ENCODE measurements at regions not wholly inside any gene's neighbourhood (a gene's known extent, or its start where the extent isn't known, plus 50 kb on each side); places are given as distances from the start of the nearest gene placed in this dataset.

GRCh38 chr12:60616400-60616799, 1020.6 kb downstream of the SLC16A7 start:
- no peak for TF ChIP-seq CTCF (conservative IDR thresholded peaks at IDR 0.05; ENCODE audit: low read length)
- no peak overlapping the region for H3K4me3 ChIP-seq (ENCODE audit: low read length)
- no peak for DNase-seq (ENCODE audit: low read depth)

GRCh38 chr12:60630796-60631195, 1035.0 kb downstream of the SLC16A7 start:
- TF ChIP-seq CTCF (conservative IDR thresholded peaks at IDR 0.05; ENCODE audit: low read length): no peak

GRCh38 chr12:60644076-60644475, 1048.2 kb downstream of the SLC16A7 start:
- TF ChIP-seq CTCF (conservative IDR thresholded peaks at IDR 0.05; ENCODE audit: low read length): no peak
- no peak overlapping the region for H3K4me3 ChIP-seq (ENCODE audit: low read length)
- DNase-seq (ENCODE audit: low read depth): no peak

More at GRCh38 chr12:60630796-60631195, 1035.0 kb downstream of the SLC16A7 start:
- H3K4me3 ChIP-seq (ENCODE audit: low read length): no peak overlapping the region
- no peak for DNase-seq (ENCODE audit: low read depth)

GRCh38 chr12:60666895-60667294, 1071.1 kb downstream of the SLC16A7 start:
- no peak for TF ChIP-seq CTCF (conservative IDR thresholded peaks at IDR 0.05; ENCODE audit: low read length)
- no peak overlapping the region for H3K4me3 ChIP-seq (ENCODE audit: low read length)

GRCh38 chr12:60672949-60673348, 1077.1 kb downstream of the SLC16A7 start:
- no peak overlapping the region for H3K4me3 ChIP-seq (ENCODE audit: low read length)
- DNase-seq (ENCODE audit: low read depth): no peak
- TF ChIP-seq CTCF (conservative IDR thresholded peaks at IDR 0.05; ENCODE audit: low read length): no peak

More at GRCh38 chr12:60666895-60667294, 1071.1 kb downstream of the SLC16A7 start:
- no peak for DNase-seq (ENCODE audit: low read depth)

GRCh38 chr12:60684988-60685655, 1089.3 kb downstream of the SLC16A7 start:
- DNase-seq (ENCODE audit: low read depth): no peak
- H3K4me3 ChIP-seq (ENCODE audit: low read length): no peak overlapping the region
- no peak for TF ChIP-seq CTCF (conservative IDR thresholded peaks at IDR 0.05; ENCODE audit: low read length)

- H3K4me3 ChIP-seq (ENCODE audit: low read length): no peak overlapping the region
- no peak for TF ChIP-seq CTCF (conservative IDR thresholded peaks at IDR 0.05; ENCODE audit: low read length)
- no peak for DNase-seq (ENCODE audit: low read depth)
Measured at GRCh38 chr12:60689137-60689536, 1093.3 kb downstream of the SLC16A7 start.
